ENCODE measurements at regions not wholly inside any gene's neighbourhood (a gene's known extent, or its start where the extent isn't known, plus 50 kb on each side); places are given as distances from the start of the nearest gene placed in this dataset.

DNA sequence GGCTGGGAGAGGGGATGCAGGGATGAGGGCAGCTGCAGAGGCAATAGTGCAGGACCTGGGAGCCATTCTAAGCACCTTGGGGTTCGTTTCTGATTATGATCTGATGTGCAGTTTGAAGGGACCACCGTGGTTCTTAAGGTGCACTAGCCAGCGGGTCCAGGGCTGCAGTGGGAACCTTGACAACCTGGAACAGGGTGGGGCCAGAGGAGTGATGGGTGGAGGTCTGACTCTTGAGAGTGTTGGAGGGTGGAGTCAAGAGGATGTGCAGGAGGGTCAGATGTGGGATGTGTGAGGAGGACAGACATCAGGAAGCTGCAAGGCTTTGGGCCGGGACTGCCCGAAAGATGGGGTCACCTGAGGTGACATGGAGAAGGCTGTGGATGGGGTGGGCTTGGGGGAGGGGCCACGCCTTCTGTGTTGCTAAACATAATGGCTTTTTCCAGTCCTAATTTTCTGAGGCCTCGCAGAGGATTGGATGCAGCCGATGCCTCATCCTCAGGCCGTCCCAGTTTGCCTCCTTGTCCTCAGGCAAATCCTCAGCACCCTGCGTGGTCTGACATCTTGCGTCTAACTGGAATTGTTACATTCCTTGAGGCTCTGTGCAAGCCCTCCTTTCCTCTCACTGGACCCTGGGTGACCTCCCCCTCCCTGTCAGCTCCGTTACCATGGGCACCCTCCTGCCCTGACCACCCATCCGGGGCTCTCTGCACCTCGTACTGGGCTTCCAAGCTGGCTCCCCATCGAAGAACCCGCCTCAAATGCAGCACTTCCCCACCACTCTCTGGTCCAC lies 61.4 kb upstream of the TRPM1 start:
- intact Hi-C loops (cut with micrococcal nuclease; ENCODE audit: unreplicated experiment) (no loop called here), in situ Hi-C loops (cut with MboI) (no loop called here)
- H3K4me1 ChIP-seq (ENCODE audit: control insufficient read depth, insufficient read depth, low read length): no peaks in the 10 kb centered on the region
- H3K27ac ChIP-seq (ENCODE audit: control insufficient read depth, insufficient read depth): no peak overlapping the region
- ChIA-PET SMC1A (ENCODE audit: uncharacterized antibody, unreplicated experiment) (no interaction called here), RAD21 (ENCODE audit: unreplicated experiment) (no interaction called here), POLR2A (no interaction called here), CTCF (interaction anchor here (1.2 to 1.3 kb wide), 2 partner anchors 34 to 326 kb away, joined by 3 read pairs; no protein-coding TSS in a partner anchor)
- no peak overlapping the region for H3K4me2 ChIP-seq (ENCODE audit: control insufficient read depth, insufficient read depth)
- no TSS peak for BruUV-seq (replicated peaks)
- no peak overlapping the region for H3K9ac ChIP-seq (ENCODE audit: control insufficient read depth, insufficient read depth, low read length)
- H3K27me3 ChIP-seq (replicated peaks in 1 of 2; ENCODE audit: control insufficient read depth in 2 of 2, insufficient read depth in 2 of 2, low read length in 1 of 2): no peaks in the 10 kb centered on the region
- no peak overlapping the region for H2AFZ ChIP-seq (ENCODE audit: control insufficient read depth, low read depth, low read length)
- no peaks in the 10 kb centered on the region for H4K20me1 ChIP-seq (ENCODE audit: control insufficient read depth, insufficient read depth)
- no peaks in the 10 kb centered on the region for H3K9me3 ChIP-seq (replicated peaks; ENCODE audit: control insufficient read depth, insufficient read depth, low read length)
- H3K4me3 ChIP-seq: no peak overlapping the region
- no peaks in the 10 kb centered on the region for H3K36me3 ChIP-seq (ENCODE audit: control insufficient read depth in 2 of 2, insufficient read depth in 2 of 2, low read length in 1 of 2)
- TF ChIP-seq, protein P1, sequence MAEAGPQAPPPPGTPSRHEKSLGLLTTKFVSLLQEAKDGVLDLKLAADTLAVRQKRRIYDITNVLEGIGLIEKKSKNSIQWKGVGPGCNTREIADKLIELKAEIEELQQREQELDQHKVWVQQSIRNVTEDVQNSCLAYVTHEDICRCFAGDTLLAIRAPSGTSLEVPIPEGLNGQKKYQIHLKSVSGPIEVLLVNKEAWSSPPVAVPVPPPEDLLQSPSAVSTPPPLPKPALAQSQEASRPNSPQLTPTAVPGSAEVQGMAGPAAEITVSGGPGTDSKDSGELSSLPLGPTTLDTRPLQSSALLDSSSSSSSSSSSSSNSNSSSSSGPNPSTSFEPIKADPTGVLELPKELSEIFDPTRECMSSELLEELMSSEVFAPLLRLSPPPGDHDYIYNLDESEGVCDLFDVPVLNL (IDR thresholded peaks at IDR 0.05; ENCODE audit: low read depth, low read length): no peak
- TF ChIP-seq NR2C1 (IDR thresholded peaks at IDR 0.05): no peak
- WGBS (ENCODE audit: insufficient coverage, insufficient replicate concordance, low lambda C conversion rate, missing lambda C conversion rate): 64% methylated on average over 14 of the region's 16 CpGs
- H3K79me2 ChIP-seq (ENCODE audit: control insufficient read depth, insufficient read depth, low read length): no peaks in the 10 kb centered on the region
- ATAC-seq (no peak), DNase-seq (ENCODE audit: low read depth, low spot score) (no peak), FAIRE-seq (no peak)

DNA sequence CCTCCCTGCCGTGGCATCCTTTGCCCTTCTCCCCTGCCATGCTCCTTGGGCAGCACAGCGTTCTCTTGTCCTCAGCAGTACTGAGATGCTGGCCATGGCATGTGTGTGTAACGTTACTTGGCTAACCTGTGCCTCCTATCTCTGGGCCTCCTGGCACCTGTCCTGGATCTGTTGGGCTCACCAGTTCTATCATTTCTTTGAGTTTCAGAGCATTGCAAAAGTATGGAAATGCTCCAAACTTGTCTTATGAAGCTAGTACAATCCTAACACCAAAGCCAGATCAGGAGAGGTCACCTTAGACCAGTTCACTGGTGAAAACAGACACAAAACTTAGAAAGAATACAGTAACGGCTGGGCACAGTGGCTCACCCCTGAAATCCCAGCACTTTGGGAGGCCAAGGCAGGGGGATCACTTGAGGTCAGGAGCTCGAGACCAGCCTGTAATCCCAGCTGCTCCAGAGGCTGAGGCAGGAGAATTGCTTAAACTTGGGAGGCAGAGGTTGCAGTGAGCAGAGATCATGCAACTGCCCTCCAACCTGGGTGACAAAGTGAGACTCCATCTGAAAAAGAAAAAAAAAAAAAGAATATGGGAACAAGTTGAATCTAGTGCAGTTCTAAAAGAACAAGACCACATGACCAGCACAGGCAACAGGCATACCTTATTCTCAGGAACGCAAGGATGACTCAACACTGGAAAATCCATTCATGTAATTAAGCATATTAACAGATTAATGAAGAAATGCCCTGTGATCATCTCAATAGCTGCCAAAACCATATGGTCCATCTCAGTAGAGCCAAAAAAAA lies 62.4 kb upstream of the TRPM1 start:
- no peak overlapping the region for H3K9ac ChIP-seq (ENCODE audit: control insufficient read depth, insufficient read depth, low read length)
- H3K9me3 ChIP-seq (replicated peaks; ENCODE audit: control insufficient read depth, insufficient read depth, low read length): no peaks in the 10 kb centered on the region
- no peaks in the 10 kb centered on the region for H4K20me1 ChIP-seq (ENCODE audit: control insufficient read depth, insufficient read depth)
- DNase-seq (ENCODE audit: low read depth, low spot score) (no peak), ATAC-seq (no peak), FAIRE-seq (no peak)
- no peaks in the 10 kb centered on the region for H3K79me2 ChIP-seq (ENCODE audit: control insufficient read depth, insufficient read depth, low read length)
- H3K36me3 ChIP-seq (ENCODE audit: control insufficient read depth in 2 of 2, insufficient read depth in 2 of 2, low read length in 1 of 2): no peaks in the 10 kb centered on the region
- H3K4me1 ChIP-seq (ENCODE audit: control insufficient read depth, insufficient read depth, low read length): peaks cover 3% of the 10 kb centered on the region; the same call in 1 of the 2 replicates
- CTCF ChIA-PET: interaction anchor here (1.3 kb wide), 1 partner anchor 35 kb away, joined by 3 read pairs; no protein-coding TSS in a partner anchor
- SMC1A ChIA-PET (ENCODE audit: uncharacterized antibody, unreplicated experiment): no interaction called here
- TF ChIP-seq CREM (IDR thresholded peaks at IDR 0.05; ENCODE audit: low read depth) (no peak), CHD1 (IDR thresholded peaks at IDR 0.05; ENCODE audit: low read depth, low read length) (no peak), CBFB (IDR thresholded peaks at IDR 0.05; ENCODE audit: low read depth) (no peak)
- TF ChIP-seq, protein P2, sequence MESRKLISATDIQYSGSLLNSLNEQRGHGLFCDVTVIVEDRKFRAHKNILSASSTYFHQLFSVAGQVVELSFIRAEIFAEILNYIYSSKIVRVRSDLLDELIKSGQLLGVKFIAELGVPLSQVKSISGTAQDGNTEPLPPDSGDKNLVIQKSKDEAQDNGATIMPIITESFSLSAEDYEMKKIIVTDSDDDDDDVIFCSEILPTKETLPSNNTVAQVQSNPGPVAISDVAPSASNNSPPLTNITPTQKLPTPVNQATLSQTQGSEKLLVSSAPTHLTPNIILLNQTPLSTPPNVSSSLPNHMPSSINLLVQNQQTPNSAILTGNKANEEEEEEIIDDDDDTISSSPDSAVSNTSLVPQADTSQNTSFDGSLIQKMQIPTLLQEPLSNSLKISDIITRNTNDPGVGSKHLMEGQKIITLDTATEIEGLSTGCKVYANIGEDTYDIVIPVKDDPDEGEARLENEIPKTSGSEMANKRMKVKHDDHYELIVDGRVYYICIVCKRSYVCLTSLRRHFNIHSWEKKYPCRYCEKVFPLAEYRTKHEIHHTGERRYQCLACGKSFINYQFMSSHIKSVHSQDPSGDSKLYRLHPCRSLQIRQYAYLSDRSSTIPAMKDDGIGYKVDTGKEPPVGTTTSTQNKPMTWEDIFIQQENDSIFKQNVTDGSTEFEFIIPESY (IDR thresholded peaks at IDR 0.05): no peak
- H3K4me2 ChIP-seq (ENCODE audit: control insufficient read depth, insufficient read depth): no peak overlapping the region
- no peak overlapping the region for H3K4me3 ChIP-seq
- intact Hi-C loops (cut with micrococcal nuclease; ENCODE audit: unreplicated experiment) (no loop called here), in situ Hi-C loops (cut with MboI) (no loop called here)
- POLR2A ChIA-PET: no interaction called here
- RAD21 ChIA-PET (ENCODE audit: unreplicated experiment): no interaction called here
- no peak overlapping the region for H3K27ac ChIP-seq (ENCODE audit: control insufficient read depth, insufficient read depth)
- no peaks in the 10 kb centered on the region for H3K27me3 ChIP-seq (replicated peaks in 1 of 2; ENCODE audit: control insufficient read depth in 2 of 2, insufficient read depth in 2 of 2, low read length in 1 of 2)
- no peak overlapping the region for H2AFZ ChIP-seq (ENCODE audit: control insufficient read depth, low read depth, low read length)
- BruUV-seq (replicated peaks): no TSS peak
- WGBS (ENCODE audit: insufficient coverage, insufficient replicate concordance, low lambda C conversion rate, missing lambda C conversion rate): 26% methylated on average over 6 of the region's 6 CpGs
